Lung (tissue), 11 donors: ENCODE measurements at regions not wholly inside any gene's neighbourhood (a gene's known extent, or its start where the extent isn't known, plus 50 kb on each side); places are given as distances from the start of the nearest gene placed in this dataset.

ENCODE experiments used
- ATAC-seq: fragments of 200-7000 bp; cut with Tn5 transposase; one replicate; pipeline ENCODE4 v1.9.1; 2020; ENCODE audit warnings: moderate number of reproducible peaks; ENCODE audit not compliant: insufficient read depth, low FRiP score
- DNase-seq, 3 donors: peaks; one replicate each; pipeline ENCODE4 v3.0.0-alpha.2; 2013 to 2017
- H3K27ac ChIP-seq, 2 donors: one replicate each; pipeline ENCODE4 v1.5.1; 2013; ENCODE audit warnings: mild to moderate bottlenecking in 2 of 2, moderate library complexity in 2 of 2, control low read depth in 1 of 2, inconsistent platforms in 1 of 2, low read depth in 1 of 2, low read length in 1 of 2
- H3K27me3 ChIP-seq, 3 donors: one replicate each; pipeline ENCODE4 v1.5.1; 2013; ENCODE audit warnings: low read length in 2 of 3; ENCODE audit not compliant: control insufficient read depth in 3 of 3, insufficient read depth in 3 of 3
- H3K36me3 ChIP-seq, 4 donors: one replicate each; pipeline ENCODE4 v1.5.1; 2013; ENCODE audit warnings: low read length in 4 of 4, mild to moderate bottlenecking in 1 of 4, moderate library complexity in 1 of 4; ENCODE audit not compliant: control insufficient read depth in 4 of 4, insufficient read depth in 4 of 4
- H3K4me1 ChIP-seq, 5 donors: one replicate each; pipeline ENCODE4 v1.5.1; 2013; ENCODE audit warnings: low read length in 5 of 5, mild to moderate bottlenecking in 2 of 5, moderate library complexity in 1 of 5; ENCODE audit not compliant: control insufficient read depth in 5 of 5, insufficient read depth in 5 of 5
- H3K4me3 ChIP-seq: one replicate; pipeline ENCODE4 v1.5.1; 2013; ENCODE audit warnings: mild to moderate bottlenecking, control low read depth, moderate library complexity
- H3K9ac ChIP-seq, 2 donors: one replicate each; pipeline ENCODE4 v1.5.1; 2013; ENCODE audit warnings: low read length in 2 of 2, control low read depth in 1 of 2; ENCODE audit not compliant: insufficient read depth in 1 of 2
- H3K9me3 ChIP-seq, 4 donors: one replicate each; pipeline ENCODE4 v1.5.1; 2013; ENCODE audit warnings: low read length in 3 of 4, mild to moderate bottlenecking in 1 of 4, moderate library complexity in 1 of 4; ENCODE audit not compliant: control insufficient read depth in 4 of 4, insufficient read depth in 3 of 4
- CTCF ChIP-seq: IDR thresholded peaks from 2 replicates; pipeline ENCODE4 v1.5.1; 2012; ENCODE audit warnings: mild to moderate bottlenecking; ENCODE audit errors: control extremely low read depth, extremely low read depth
- WGBS, 2 donors: extraction: QIAGEN DNeasy Blood & Tissue Kit; methylation state at CpG; one replicate each; pipeline ENCODE4 v1.1.7; 2013; 5-methylcytosine and 5-hydroxymethylcytosine counted together
- donor health status: control.
- donor health status: control.
- donor health status: Bipolar disorder and iron deficiency.
- donor health status: healthy.
- donor health status: DM: yes; HTN: yes; CAD: no.

- no peak for TF ChIP-seq CTCF
- H3K27ac ChIP-seq = no peak overlapping the region
- ATAC-seq (no peak), DNase-seq (no peak)
- no peak overlapping the region for H3K4me3 ChIP-seq
- no peaks in the 10 kb centered on the region for H3K36me3 ChIP-seq
- H3K9me3 ChIP-seq = no peaks in the 10 kb centered on the region
- H3K4me1 ChIP-seq = no peaks in the 10 kb centered on the region
- H3K9ac ChIP-seq = no peak overlapping the region
- 70 to 77% methylated on average over 3 of the region's 3 CpGs for WGBS, 2 donors
- no peaks in the 10 kb centered on the region for H3K27me3 ChIP-seq
These were observed 397.0 kb downstream of the FRK start for GRCh38 chr6:115663681-115664080.

GRCh38 chr6:115643762-115644161, 416.9 kb downstream of the FRK start:
- WGBS, 2 donors = 23 to 31% methylated on average over 2 of the region's 2 CpGs
- Histone ChIP-seq H3K27me3 (no peaks in the 10 kb centered on the region), H3K36me3 (no peaks in the 10 kb centered on the region), H3K4me1 (no peaks in the 10 kb centered on the region), H3K4me3 (no peak overlapping the region), H3K27ac (no peak overlapping the region), H3K9ac (no peak overlapping the region), H3K9me3 (no peaks in the 10 kb centered on the region)
- DNase-seq = peak in 1 of 3 donors; percentile 2
- no peak for ATAC-seq
- TF ChIP-seq CTCF = no peak

- no peaks in the 10 kb centered on the region for H3K36me3 ChIP-seq
- H3K4me1 ChIP-seq = peaks cover 0 to 5% (median 0%) of the 10 kb centered on the region in 5 donors
- no peaks in the 10 kb centered on the region for H3K9me3 ChIP-seq
- ATAC-seq (no peak), DNase-seq (peak in 2 of 3 donors; percentile 9 to 55)
- no peak for TF ChIP-seq CTCF
- no peak overlapping the region for H3K9ac ChIP-seq
- no peak overlapping the region for H3K4me3 ChIP-seq
- no peaks in the 10 kb centered on the region for H3K27me3 ChIP-seq
- H3K27ac ChIP-seq = no peak overlapping the region
These were observed 425.8 kb downstream of the FRK start for GRCh38 chr6:115634887-115635286.

- Histone ChIP-seq H3K27ac (no peak overlapping the region), H3K4me3 (no peak overlapping the region), H3K27me3 (no peaks in the 10 kb centered on the region), H3K9me3 (no peaks in the 10 kb centered on the region), H3K4me1 (peaks cover 0 to 5% (median 0%) of the 10 kb centered on the region in 5 donors), H3K36me3 (no peaks in the 10 kb centered on the region), H3K9ac (no peak overlapping the region)
- no peak for TF ChIP-seq CTCF
- 66 to 91% methylated on average over 2 of the region's 2 CpGs for WGBS, 2 donors
- ATAC-seq (no peak), DNase-seq (no peak)
These were observed 426.6 kb downstream of the FRK start for GRCh38 chr6:115634131-115634530.
